SKM-1 (cell line): ENCODE measurements at regions not wholly inside any gene's neighbourhood (a gene's known extent, or its start where the extent isn't known, plus 50 kb on each side); places are given as distances from the start of the nearest gene placed in this dataset.
"Not testable (repeated sequence)": the region's sequence is repeated elsewhere in the genome, so short reads cannot be mapped to it uniquely, and the experiment has no call there.

Experiments used
- DNase-seq: peaks from one replicate; lab custom pipeline; 2025; ENCODE audit not compliant: unreplicated experiment; lab: John Stamatoyannopoulos, UW

GRCh38 chr11:39678996-39679395 is 1780.5 kb downstream of the LRRC4C start:
- no peak for DNase-seq

- DNase-seq: no peak
Observed at GRCh38 chr11:39675171-39675570, 1784.3 kb downstream of the LRRC4C start.

- no peak for DNase-seq
Observed at GRCh38 chr11:39674761-39675160, 1784.7 kb downstream of the LRRC4C start.

GRCh38 chr11:39674024-39674423 is 1785.4 kb downstream of the LRRC4C start:
- no peak for DNase-seq

GRCh38 chr11:39668640-39669039 is 1790.8 kb downstream of the LRRC4C start:
- DNase-seq: no peak

- DNase-seq: no peak
Observed at GRCh38 chr11:39664023-39664422, 1795.4 kb downstream of the LRRC4C start.

GRCh38 chr11:39661890-39662289 is 1797.6 kb downstream of the LRRC4C start:
- DNase-seq: no peak

- no peak for DNase-seq
Observed at GRCh38 chr11:39651857-39652461, 1807.5 kb downstream of the LRRC4C start.

- DNase-seq: no peak
Observed at GRCh38 chr11:39641751-39642150, 1817.7 kb downstream of the LRRC4C start.

- no peak for DNase-seq
Observed at GRCh38 chr11:39630365-39630764, 1829.1 kb downstream of the LRRC4C start.

- no peak for DNase-seq
Observed at GRCh38 chr11:39628311-39628710, 1831.1 kb downstream of the LRRC4C start.

- DNase-seq: not testable (repeated sequence)
Observed at GRCh38 chr11:39620309-39620708, 1839.1 kb downstream of the LRRC4C start.

- DNase-seq: no peak
Observed at GRCh38 chr11:39617971-39618370, 1841.5 kb downstream of the LRRC4C start.

- no peak for DNase-seq
Observed at GRCh38 chr11:39589391-39589790, 1870.1 kb downstream of the LRRC4C start.

- no peak for DNase-seq
Observed at GRCh38 chr11:39586036-39586435, 1873.4 kb downstream of the LRRC4C start.

GRCh38 chr11:39571081-39571480 is 1888.4 kb downstream of the LRRC4C start:
- DNase-seq: no peak

GRCh38 chr11:39570526-39570925 is 1888.9 kb downstream of the LRRC4C start:
- DNase-seq: no peak

GRCh38 chr11:39569789-39570188 is 1889.7 kb downstream of the LRRC4C start:
- DNase-seq: no peak

- DNase-seq: no peak
Observed at GRCh38 chr11:39542460-39542859, 1917.0 kb downstream of the LRRC4C start.

- no peak for DNase-seq
Observed at GRCh38 chr11:39541945-39542351, 1917.5 kb downstream of the LRRC4C start.

- DNase-seq: not testable (repeated sequence)
Observed at GRCh38 chr11:39536323-39536722, 1923.1 kb downstream of the LRRC4C start.
